Fibroblast of the aortic adventitia (primary cell): ENCODE measurements at regions not wholly inside any gene's neighbourhood (a gene's known extent, or its start where the extent isn't known, plus 50 kb on each side); places are given as distances from the start of the nearest gene placed in this dataset.

Experiments used
- DNase-seq: peaks from one replicate; pipeline ENCODE4 v3.0.0-alpha.2; 2010; ENCODE audit warnings: low read depth
- H3K4me3 ChIP-seq: 2 replicates; pipeline ENCODE4 v1.5.1; 2011; ENCODE audit warnings: low read depth, mild to moderate bottlenecking, control low read depth, low read length, moderate library complexity
- CTCF ChIP-seq: IDR thresholded peaks from 2 replicates; pipeline ENCODE4 v1.5.1; 2011; ENCODE audit warnings: mild to moderate bottlenecking, low read length, control low read depth, inconsistent platforms; ENCODE audit not compliant: insufficient read depth

GRCh38 chr22:48673806-48674500 is 1153.7 kb downstream of the BRD1 start:
- no peak overlapping the region for H3K4me3 ChIP-seq
- TF ChIP-seq CTCF, result no peak
- DNase-seq, result no peak

GRCh38 chr22:48672387-48672786 is 1155.3 kb downstream of the BRD1 start:
- H3K4me3 ChIP-seq, result no peak overlapping the region
- TF ChIP-seq CTCF, result no peak
- no peak for DNase-seq

- TF ChIP-seq CTCF, result no peak
- DNase-seq, result no peak
- no peak overlapping the region for H3K4me3 ChIP-seq
Measured at GRCh38 chr22:48670731-48671130, 1156.9 kb downstream of the BRD1 start.

GRCh38 chr22:48669986-48670716 is 1157.5 kb downstream of the BRD1 start:
- H3K4me3 ChIP-seq, result no peak overlapping the region
- no peak for DNase-seq
- no peak for TF ChIP-seq CTCF

GRCh38 chr22:48669226-48669625 is 1158.4 kb downstream of the BRD1 start:
- no peak for DNase-seq
- H3K4me3 ChIP-seq, result no peak overlapping the region
- TF ChIP-seq CTCF, result no peak

- no peak overlapping the region for H3K4me3 ChIP-seq
- no peak for DNase-seq
- TF ChIP-seq CTCF, result no peak
Measured at GRCh38 chr22:48667289-48667688, 1160.4 kb downstream of the BRD1 start.
